Activated CD8-positive, alpha-beta memory T cell treated with anti-CD3 and anti-CD28 coated beads, Interleukin-2, amount 10 ng/mL, durations not matched to agents 7 days and 5 days (primary cell): ENCODE measurements at regions not wholly inside any gene's neighbourhood (a gene's known extent, or its start where the extent isn't known, plus 50 kb on each side); places are given as distances from the start of the nearest gene placed in this dataset.

ENCODE experiments used
- ATAC-seq: fragments of 150-1000 bp; cut with Tn5 transposase; one replicate; pipeline ENCODE4 v1.10.0; 2021; ENCODE audit warnings: moderate library complexity
- CTCF ChIA-PET: fragments of 350-600 bp; sonication (Branson Sonifier 250); formaldehyde crosslinking; loops from one replicate; lab custom pipeline; 2021; ENCODE audit warnings: antibody characterized with exemption; lab: Charles Lee
- DNase-seq: peaks from one replicate; pipeline ENCODE4 v3.0.0-alpha.2; 2020
- H3K27ac Mint-ChIP-seq: one replicate; pipeline ENCODE4 v1.8.0; 2021; ENCODE audit warnings: mild to moderate bottlenecking, mixed read lengths
- H3K27me3 Mint-ChIP-seq: one replicate; pipeline ENCODE4 v1.8.0; 2021; ENCODE audit warnings: mixed read lengths
- H3K36me3 Mint-ChIP-seq: one replicate; pipeline ENCODE4 v1.8.0; 2021; ENCODE audit warnings: mild to moderate bottlenecking, mixed read lengths
- H3K4me1 Mint-ChIP-seq: one replicate; pipeline ENCODE4 v1.8.0; 2021; ENCODE audit warnings: mixed read lengths
- H3K4me3 Mint-ChIP-seq: one replicate; pipeline ENCODE4 v1.8.0; 2021; ENCODE audit warnings: mild to moderate bottlenecking, moderate library complexity, mixed read lengths
- H3K9me3 Mint-ChIP-seq: one replicate; pipeline ENCODE4 v1.8.0; 2022; ENCODE audit warnings: low read depth, mixed read lengths

GRCh38 chr9:14373706-14374105 lies 59.8 kb upstream of the NFIB start:
- Mint-ChIP-seq H3K36me3 (no peaks in the 10 kb centered on the region), H3K27ac (no peak overlapping the region), H3K27me3 (no peaks in the 10 kb centered on the region), H3K4me3 (no peak overlapping the region), H3K9me3 (no peaks in the 10 kb centered on the region), H3K4me1 (no peaks in the 10 kb centered on the region)
- CTCF ChIA-PET: no interaction called here
- ATAC-seq (no peak), DNase-seq (no peak)

GRCh38 chr9:14373336-14373666 lies 59.4 kb upstream of the NFIB start:
- no peak for ATAC-seq
- H3K36me3 Mint-ChIP-seq: no peaks in the 10 kb centered on the region
- CTCF ChIA-PET: no interaction called here
- no peaks in the 10 kb centered on the region for H3K27me3 Mint-ChIP-seq
- H3K27ac Mint-ChIP-seq: no peak overlapping the region
- no peak for DNase-seq
- no peak overlapping the region for H3K4me3 Mint-ChIP-seq
- H3K9me3 Mint-ChIP-seq: no peaks in the 10 kb centered on the region
- H3K4me1 Mint-ChIP-seq: no peaks in the 10 kb centered on the region

GRCh38 chr9:14372437-14373335 lies 58.7 kb upstream of the NFIB start:
- no peak overlapping the region for H3K4me3 Mint-ChIP-seq
- no peaks in the 10 kb centered on the region for H3K36me3 Mint-ChIP-seq
- ATAC-seq (no peak), DNase-seq (no peak)
- H3K4me1 Mint-ChIP-seq: no peaks in the 10 kb centered on the region
- no peaks in the 10 kb centered on the region for H3K27me3 Mint-ChIP-seq
- H3K27ac Mint-ChIP-seq: no peak overlapping the region
- no peaks in the 10 kb centered on the region for H3K9me3 Mint-ChIP-seq
- CTCF ChIA-PET: no interaction called here

GRCh38 chr9:14369011-14369410 lies 55.1 kb upstream of the NFIB start:
- no peak for DNase-seq
- no peak overlapping the region for H3K27ac Mint-ChIP-seq
- H3K27me3 Mint-ChIP-seq: peaks cover 10% of the 10 kb centered on the region
- H3K4me3 Mint-ChIP-seq: no peak overlapping the region
- H3K4me1 Mint-ChIP-seq: no peaks in the 10 kb centered on the region
- no peaks in the 10 kb centered on the region for H3K36me3 Mint-ChIP-seq
- peaks cover 3% of the 10 kb centered on the region for H3K9me3 Mint-ChIP-seq
- CTCF ChIA-PET: interaction anchor here (1.0 kb wide), 1 partner anchor 12 kb away, joined by 3 read pairs; no protein-coding TSS in a partner anchor
- ATAC-seq: no peak

- Mint-ChIP-seq H3K27me3 (peaks cover 10% of the 10 kb centered on the region), H3K27ac (no peak overlapping the region), H3K4me3 (no peak overlapping the region), H3K9me3 (peaks cover 3% of the 10 kb centered on the region), H3K4me1 (no peaks in the 10 kb centered on the region), H3K36me3 (no peaks in the 10 kb centered on the region)
- ATAC-seq: no peak
- CTCF ChIA-PET: no interaction called here
- DNase-seq: no peak
Observed at GRCh38 chr9:14366076-14366475, 52.1 kb upstream of the NFIB start.

GRCh38 chr9:14365670-14366069 lies 51.7 kb upstream of the NFIB start:
- Mint-ChIP-seq H3K4me3 (no peak overlapping the region), H3K9me3 (peaks cover 3% of the 10 kb centered on the region), H3K36me3 (no peaks in the 10 kb centered on the region), H3K27me3 (peaks cover 10% of the 10 kb centered on the region), H3K27ac (no peak overlapping the region), H3K4me1 (no peaks in the 10 kb centered on the region)
- no peak for DNase-seq
- ATAC-seq: no peak
- CTCF ChIA-PET: no interaction called here
